CD4-positive, alpha-beta T cell (primary cell): ENCODE measurements at regions not wholly inside any gene's neighbourhood (a gene's known extent, or its start where the extent isn't known, plus 50 kb on each side); places are given as distances from the start of the nearest gene placed in this dataset.

Source experiments
- ATAC-seq: fragments of 200-7000 bp; cut with Tn5 transposase; one replicate; pipeline ENCODE4 v1.10.0; 2022; ENCODE audit warnings: mild to moderate bottlenecking; ENCODE audit not compliant: poor library complexity
- CTCF ChIA-PET: fragments of 350-600 bp; sonication (Branson Sonifier 250); formaldehyde crosslinking; loops from one replicate; lab custom pipeline; 2021; ENCODE audit warnings: antibody characterized with exemption, inconsistent platforms; lab: Charles Lee
- POLR2A ChIA-PET: fragments of 350-600 bp; sonication (Branson Sonifier 250); formaldehyde crosslinking; loops from one replicate; lab custom pipeline; 2021; ENCODE audit warnings: antibody characterized with exemption, inconsistent platforms; lab: Charles Lee
- DNase-seq, 14 experiments: peaks; one replicate each; pipeline ENCODE4 v3.0.0-alpha.2; 2013 to 2020; ENCODE audit warnings: mixed read lengths in 2 of 14
- H3K27ac ChIP-seq, 2 donors: one replicate each; pipeline versions ENCODE4 v1.5.1 to v1.7.0; 2013; ENCODE audit warnings: low read length in 2 of 2, low read depth in 1 of 2, mild to moderate bottlenecking in 1 of 2
- H3K27me3 ChIP-seq, 2 experiments: 1 replicate in 1 of 2; 2 replicates in 1 of 2; pipeline versions ENCODE4 v1.6.1 to v1.7.0; 2013; ENCODE audit warnings: low read length in 2 of 2, control low read depth in 1 of 2, mild to moderate bottlenecking in 1 of 2, moderate library complexity in 1 of 2; ENCODE audit not compliant: insufficient read depth in 2 of 2, control insufficient read depth in 1 of 2
- H3K36me3 ChIP-seq: one replicate; pipeline ENCODE4 v1.6.1; 2013; ENCODE audit warnings: low read length, control low read depth; ENCODE audit not compliant: insufficient read depth
- H3K4me1 ChIP-seq: one replicate; pipeline ENCODE4 v1.6.1; 2013; ENCODE audit warnings: low read length, control low read depth; ENCODE audit not compliant: insufficient read depth
- H3K4me3 ChIP-seq: one replicate; pipeline ENCODE4 v1.5.1; 2013; ENCODE audit warnings: mild to moderate bottlenecking, low read length, moderate library complexity
- H3K9me3 ChIP-seq, 2 experiments: 1 replicate in 1 of 2; 2 replicates in 1 of 2; pipeline versions ENCODE4 v1.6.1 to v1.7.0; 2013; ENCODE audit warnings: low read length in 2 of 2, mild to moderate bottlenecking in 2 of 2, control low read depth in 1 of 2, moderate library complexity in 1 of 2; ENCODE audit not compliant: control insufficient read depth in 1 of 2, insufficient read depth in 1 of 2
- H3K27ac Mint-ChIP-seq: one replicate; pipeline ENCODE4 v1.8.0; 2020; ENCODE audit warnings: mixed read lengths
- H3K27me3 Mint-ChIP-seq: one replicate; pipeline ENCODE4 v1.8.0; 2021; ENCODE audit warnings: mixed read lengths
- H3K36me3 Mint-ChIP-seq: one replicate; pipeline ENCODE4 v1.8.0; 2021; ENCODE audit warnings: low read depth, mixed read lengths
- H3K4me1 Mint-ChIP-seq: one replicate; pipeline ENCODE4 v1.8.0; 2021; ENCODE audit warnings: low read depth, mixed read lengths
- H3K4me3 Mint-ChIP-seq: one replicate; pipeline ENCODE4 v1.8.0; 2020; ENCODE audit warnings: mild to moderate bottlenecking, mixed read lengths
- H3K9me3 Mint-ChIP-seq: one replicate; pipeline ENCODE4 v1.8.0; 2020; ENCODE audit warnings: mixed read lengths
- CTCF ChIP-seq: fragments of 200-600 bp; IDR thresholded peaks from one replicate; pipeline ENCODE4 v1.8.0; 2022; ENCODE audit warnings: antibody characterized with exemption, mild to moderate bottlenecking
- intact Hi-C, 2 experiments: fragments of 100-400 bp; cut with DNase I in 1 of 2; cut with micrococcal nuclease in 1 of 2; formaldehyde crosslinking; loops; one replicate each; pipeline versions ENCODE4 v1.15.1 to v1.9.0; 2023 to 2025; cut with DNase I, micrococcal nuclease

- no peak for TF ChIP-seq CTCF
- intact Hi-C loops, result loop anchor here (5.0 to 10.0 kb wide), 4 partner anchors 392 to 1369 kb away; no protein-coding TSS in a partner anchor
- Mint-ChIP-seq H3K27ac (no peak overlapping the region), H3K27me3 (peaks cover 50% of the 10 kb centered on the region), H3K36me3 (no peaks in the 10 kb centered on the region), H3K4me1 (peaks cover 4% of the 10 kb centered on the region), H3K9me3 (no peaks in the 10 kb centered on the region), H3K4me3 (no peak overlapping the region)
- H3K27ac ChIP-seq, result no peak overlapping the region
- H3K9me3 ChIP-seq, result peaks cover 0 to 14% of the 10 kb centered on the region in 2 experiments
- POLR2A ChIA-PET, result no interaction called here
- CTCF ChIA-PET, result no interaction called here
- DNase-seq, result no peak
- no peaks in the 10 kb centered on the region for H3K4me1 ChIP-seq
- no peaks in the 10 kb centered on the region for H3K36me3 ChIP-seq
- H3K4me3 ChIP-seq, result no peak overlapping the region
- no peak for ATAC-seq
- peaks cover 13 to 33% of the 10 kb centered on the region in 2 experiments for H3K27me3 ChIP-seq
Observed at GRCh38 chr18:22564036-22564435, 146.3 kb upstream of the CTAGE1 start.

GRCh38 chr18:22566703-22567420 is 149.1 kb upstream of the CTAGE1 start:
- Mint-ChIP-seq H3K4me3 (no peak overlapping the region), H3K36me3 (no peaks in the 10 kb centered on the region), H3K27ac (no peak overlapping the region), H3K4me1 (no peaks in the 10 kb centered on the region), H3K9me3 (no peaks in the 10 kb centered on the region), H3K27me3 (peaks cover 29% of the 10 kb centered on the region)
- Histone ChIP-seq H3K4me3 (no peak overlapping the region), H3K4me1 (no peaks in the 10 kb centered on the region), H3K9me3 (peaks cover 0 to 3% of the 10 kb centered on the region in 2 experiments), H3K27me3 (peaks cover under 1 to 9% of the 10 kb centered on the region in 2 experiments), H3K27ac (no peak overlapping the region), H3K36me3 (no peaks in the 10 kb centered on the region)
- ATAC-seq (no peak), DNase-seq (no peak)
- POLR2A ChIA-PET, result no interaction called here
- no peak for TF ChIP-seq CTCF
- CTCF ChIA-PET, result no interaction called here
- intact Hi-C loops, result loop anchor here in 1 of 2 experiments (10.0 kb wide), 1 partner anchor 1372 kb away; no protein-coding TSS in a partner anchor

- DNase-seq (no peak), ATAC-seq (no peak)
- no peak overlapping the region for H3K27ac ChIP-seq
- no peak overlapping the region for H3K4me3 Mint-ChIP-seq
- H3K27ac Mint-ChIP-seq, result no peak overlapping the region
- no peaks in the 10 kb centered on the region for H3K36me3 ChIP-seq
- H3K4me1 Mint-ChIP-seq, result no peaks in the 10 kb centered on the region
- ChIA-PET CTCF (no interaction called here), POLR2A (no interaction called here)
- peaks cover 0 to 7% of the 10 kb centered on the region in 2 experiments for H3K27me3 ChIP-seq
- no peaks in the 10 kb centered on the region for H3K9me3 Mint-ChIP-seq
- H3K9me3 ChIP-seq, result peaks cover 0 to 3% of the 10 kb centered on the region in 2 experiments
- TF ChIP-seq CTCF, result no peak
- intact Hi-C loops, result loop anchor here in 1 of 2 experiments (10.0 kb wide), 1 partner anchor 1373 kb away; no protein-coding TSS in a partner anchor
- H3K4me3 ChIP-seq, result no peak overlapping the region
- H3K27me3 Mint-ChIP-seq, result peaks cover 20% of the 10 kb centered on the region
- H3K4me1 ChIP-seq, result no peaks in the 10 kb centered on the region
- no peaks in the 10 kb centered on the region for H3K36me3 Mint-ChIP-seq
Observed at GRCh38 chr18:22567794-22568193, 150.1 kb upstream of the CTAGE1 start.
